SK-N-SH treated with all-trans-retinoic acid at 6 μM for 48 hours (cell line): ENCODE measurements at regions not wholly inside any gene's neighbourhood (a gene's known extent, or its start where the extent isn't known, plus 50 kb on each side); places are given as distances from the start of the nearest gene placed in this dataset.

Experiments
- ATAC-seq: fragments of 200-7000 bp; cut with Tn5 transposase; 3 replicates; pipeline ENCODE4 v1.9.1; 2020; ENCODE audit warnings: mild to moderate bottlenecking, moderate library complexity
- ARNTL ChIP-seq: fragments of 450-650 bp; formaldehyde crosslinking; IDR thresholded peaks from 2 replicates; pipeline ENCODE4 v1.5.0; 2020; ENCODE audit warnings: low read depth, mild to moderate bottlenecking, moderate library complexity, borderline replicate concordance
- BACH2 ChIP-seq: fragments of 250-450 bp; sonication (Bioruptor Pico); IDR thresholded peaks from 2 replicates; pipeline ENCODE4 v1.9.0; 2021; ENCODE audit warnings: mild to moderate bottlenecking, borderline replicate concordance
- CSDC2 ChIP-seq: fragments of 250-450 bp; sonication (Bioruptor Pico); IDR thresholded peaks from 2 replicates; pipeline ENCODE4 v1.5.0; 2020; ENCODE audit warnings: mild to moderate bottlenecking, moderate library complexity
- ESRRG ChIP-seq: fragments of 250-450 bp; sonication (Bioruptor Pico); IDR thresholded peaks from 2 replicates; pipeline ENCODE4 v1.6.1; 2021; ENCODE audit warnings: mild to moderate bottlenecking
- GLIS3 ChIP-seq: fragments of 250-450 bp; sonication (Bioruptor Pico); IDR thresholded peaks from 2 replicates; pipeline ENCODE4 v1.5.0; 2020; ENCODE audit warnings: mild to moderate bottlenecking, moderate library complexity
- ISL1 ChIP-seq: fragments of 250-450 bp; sonication (Bioruptor Pico); IDR thresholded peaks from 2 replicates; pipeline ENCODE4 v2.1.2; 2022; ENCODE audit warnings: mild to moderate bottlenecking, moderate library complexity
- OSR1 ChIP-seq: fragments of 250-450 bp; sonication (Bioruptor Pico); IDR thresholded peaks from 2 replicates; pipeline ENCODE4 v1.8.0; 2022; ENCODE audit warnings: moderate library complexity, mild to moderate bottlenecking, inconsistent platforms
- PATZ1 ChIP-seq: fragments of 250-450 bp; sonication (Bioruptor Pico); IDR thresholded peaks from 2 replicates; pipeline ENCODE4 v1.8.0; 2020; ENCODE audit warnings: mild to moderate bottlenecking, moderate library complexity, borderline replicate concordance
- POU6F1 ChIP-seq: fragments of 250-450 bp; sonication (Bioruptor Pico); IDR thresholded peaks from 2 replicates; pipeline ENCODE4 v1.8.0; 2021; ENCODE audit warnings: low read depth, mild to moderate bottlenecking, moderate library complexity, borderline replicate concordance
- PPARA ChIP-seq: fragments of 250-450 bp; sonication (Bioruptor Pico); IDR thresholded peaks from 2 replicates; pipeline ENCODE4 v1.5.0; 2020; ENCODE audit warnings: mild to moderate bottlenecking, borderline replicate concordance
- RARB ChIP-seq: fragments of 250-450 bp; sonication (Bioruptor Pico); IDR thresholded peaks from 2 replicates; pipeline ENCODE4 v1.8.0; 2021; ENCODE audit warnings: mild to moderate bottlenecking, moderate library complexity
- SNAI2 ChIP-seq: fragments of 250-450 bp; sonication (Bioruptor Pico); IDR thresholded peaks from 2 replicates; pipeline ENCODE4 v1.5.0; 2020; ENCODE audit warnings: mild to moderate bottlenecking, moderate library complexity
- TCF4 ChIP-seq: fragments of 250-450 bp; sonication (Bioruptor Pico); IDR thresholded peaks from 2 replicates; pipeline ENCODE4 v1.8.0; 2021; ENCODE audit warnings: mild to moderate bottlenecking, moderate library complexity, borderline replicate concordance
- TOX ChIP-seq: fragments of 250-450 bp; sonication (Bioruptor Pico); IDR thresholded peaks from 2 replicates; pipeline ENCODE4 v1.8.0; 2021; ENCODE audit warnings: mild to moderate bottlenecking, moderate library complexity, borderline replicate concordance
- TSHZ2 ChIP-seq: fragments of 250-450 bp; sonication (Bioruptor Pico); IDR thresholded peaks from 2 replicates; pipeline ENCODE4 v1.5.0; 2020; ENCODE audit warnings: mild to moderate bottlenecking, moderate library complexity
- ZC3H10 ChIP-seq: fragments of 250-450 bp; sonication (Bioruptor Pico); IDR thresholded peaks from 2 replicates; pipeline ENCODE4 v1.5.1; 2021; ENCODE audit warnings: mild to moderate bottlenecking, moderate library complexity
- ZFP3 ChIP-seq: fragments of 250-450 bp; sonication (Bioruptor Pico); IDR thresholded peaks from 2 replicates; pipeline ENCODE4 v1.5.0; 2020; ENCODE audit warnings: mild to moderate bottlenecking, moderate library complexity
- ZFP30 ChIP-seq: fragments of 450-650 bp; formaldehyde crosslinking; IDR thresholded peaks from 2 replicates; pipeline ENCODE4 v1.5.0; 2022; ENCODE audit warnings: mild to moderate bottlenecking, moderate library complexity
- ZNF8 ChIP-seq: fragments of 450-650 bp; formaldehyde crosslinking; IDR thresholded peaks from 2 replicates; pipeline ENCODE4 v1.5.0; 2020; ENCODE audit warnings: mild to moderate bottlenecking, moderate library complexity
- TF ChIP-seq, protein P1 (sequence below): fragments of 250-450 bp; sonication (Bioruptor Pico); IDR thresholded peaks from 2 replicates; pipeline ENCODE4 v1.5.1; 2020; ENCODE audit warnings: low read depth, mild to moderate bottlenecking, moderate library complexity
- TF ChIP-seq, protein P2 (sequence below): fragments of 250-450 bp; sonication (Bioruptor Pico); IDR thresholded peaks from 2 replicates; pipeline ENCODE4 v1.5.1; 2021; ENCODE audit warnings: mild to moderate bottlenecking, moderate library complexity

DNA sequence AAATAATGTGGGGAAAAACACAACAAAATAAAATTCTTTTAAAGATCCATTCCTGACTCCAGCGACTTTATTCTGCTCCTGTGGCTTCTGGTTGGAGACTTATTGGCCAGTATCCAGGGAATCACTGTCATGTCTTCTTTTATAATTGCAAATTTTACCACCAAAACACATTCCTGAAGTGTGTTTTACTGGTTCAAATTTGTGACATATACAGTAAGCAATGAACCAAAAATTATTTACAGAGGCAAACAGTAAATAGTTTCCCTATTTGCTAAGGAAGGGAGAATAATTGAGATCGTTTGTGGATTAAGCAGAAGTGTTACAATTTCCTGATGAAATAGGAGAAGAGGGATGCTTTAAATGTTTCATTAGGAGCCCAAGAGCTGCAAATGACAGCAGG lies 118.7 kb downstream of the ZNF281 start:
- TF ChIP-seq CSDC2 (CRISPR knock-in tag), result no peak
- TF ChIP-seq GLIS3, result no peak
- no peak for TF ChIP-seq PPARA (CRISPR knock-in tag)
- no peak for TF ChIP-seq POU6F1 (CRISPR knock-in tag)
- TF ChIP-seq, protein P1, sequence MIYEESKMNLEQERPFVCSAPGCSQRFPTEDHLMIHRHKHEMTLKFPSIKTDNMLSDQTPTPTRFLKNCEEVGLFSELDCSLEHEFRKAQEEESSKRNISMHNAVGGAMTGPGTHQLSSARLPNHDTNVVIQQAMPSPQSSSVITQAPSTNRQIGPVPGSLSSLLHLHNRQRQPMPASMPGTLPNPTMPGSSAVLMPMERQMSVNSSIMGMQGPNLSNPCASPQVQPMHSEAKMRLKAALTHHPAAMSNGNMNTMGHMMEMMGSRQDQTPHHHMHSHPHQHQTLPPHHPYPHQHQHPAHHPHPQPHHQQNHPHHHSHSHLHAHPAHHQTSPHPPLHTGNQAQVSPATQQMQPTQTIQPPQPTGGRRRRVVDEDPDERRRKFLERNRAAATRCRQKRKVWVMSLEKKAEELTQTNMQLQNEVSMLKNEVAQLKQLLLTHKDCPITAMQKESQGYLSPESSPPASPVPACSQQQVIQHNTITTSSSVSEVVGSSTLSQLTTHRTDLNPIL (CRISPR knock-in tag), result no peak
- TF ChIP-seq TSHZ2 (CRISPR knock-in tag), result no peak
- TF ChIP-seq ZNF8 (CRISPR knock-in tag), result no peak
- TF ChIP-seq, protein P2, sequence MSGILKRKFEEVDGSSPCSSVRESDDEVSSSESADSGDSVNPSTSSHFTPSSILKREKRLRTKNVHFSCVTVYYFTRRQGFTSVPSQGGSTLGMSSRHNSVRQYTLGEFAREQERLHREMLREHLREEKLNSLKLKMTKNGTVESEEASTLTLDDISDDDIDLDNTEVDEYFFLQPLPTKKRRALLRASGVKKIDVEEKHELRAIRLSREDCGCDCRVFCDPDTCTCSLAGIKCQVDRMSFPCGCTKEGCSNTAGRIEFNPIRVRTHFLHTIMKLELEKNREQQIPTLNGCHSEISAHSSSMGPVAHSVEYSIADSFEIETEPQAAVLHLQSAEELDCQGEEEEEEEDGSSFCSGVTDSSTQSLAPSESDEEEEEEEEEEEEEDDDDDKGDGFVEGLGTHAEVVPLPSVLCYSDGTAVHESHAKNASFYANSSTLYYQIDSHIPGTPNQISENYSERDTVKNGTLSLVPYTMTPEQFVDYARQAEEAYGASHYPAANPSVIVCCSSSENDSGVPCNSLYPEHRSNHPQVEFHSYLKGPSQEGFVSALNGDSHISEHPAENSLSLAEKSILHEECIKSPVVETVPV (CRISPR knock-in tag), result no peak
- no peak for TF ChIP-seq ARNTL (CRISPR knock-in tag)
- TF ChIP-seq ZFP3 (CRISPR knock-in tag), result no peak
- TF ChIP-seq RARB, result no peak
- TF ChIP-seq TCF4 (CRISPR knock-in tag), result no peak
- ATAC-seq, result no peak

- ATAC-seq, result peak; percentile 75
- no peak for TF ChIP-seq ESRRG (CRISPR knock-in tag)
- TF ChIP-seq ISL1 (CRISPR knock-in tag), result no peak
- TF ChIP-seq GLIS3, result no peak
- TF ChIP-seq ZC3H10 (CRISPR knock-in tag), result no peak
- no peak for TF ChIP-seq OSR1 (CRISPR knock-in tag)
- TF ChIP-seq ZNF8 (CRISPR knock-in tag), result no peak
- no peak for TF ChIP-seq ARNTL (CRISPR knock-in tag)
- no peak for TF ChIP-seq PPARA (CRISPR knock-in tag)
- TF ChIP-seq, protein P2 (CRISPR knock-in tag), result no peak
- no peak for TF ChIP-seq PATZ1 (CRISPR knock-in tag)
- TF ChIP-seq CSDC2 (CRISPR knock-in tag), result no peak
- TF ChIP-seq TSHZ2 (CRISPR knock-in tag), result no peak
- TF ChIP-seq ZFP30, result no peak
- TF ChIP-seq SNAI2 (CRISPR knock-in tag), result no peak
- TF ChIP-seq TOX (CRISPR knock-in tag), result no peak
- TF ChIP-seq, protein P1 (CRISPR knock-in tag), result no peak
- no peak for TF ChIP-seq BACH2
- TF ChIP-seq ZFP3 (CRISPR knock-in tag), result no peak
- TF ChIP-seq RARB, result no peak
These were observed 119.7 kb downstream of the ZNF281 start for GRCh38 chr1:200290010-200290685.
